ENCODE measurements at regions not wholly inside any gene's neighbourhood (a gene's known extent, or its start where the extent isn't known, plus 50 kb on each side); places are given as distances from the start of the nearest gene placed in this dataset.

GRCh38 chr6:63418741-63419140 lies 99.0 kb upstream of the LGSN start:
- TF ChIP-seq ZNF768 (tag by site-specific recombination; IDR thresholded peaks at IDR 0.05), result no peak
- TF ChIP-seq CTCF (tag by site-specific recombination; IDR thresholded peaks at IDR 0.05), result no peak
- TF ChIP-seq KLF9 (tag by site-specific recombination; IDR thresholded peaks at IDR 0.05; ENCODE audit: low read depth), result no peak
- TF ChIP-seq ZNF664 (tag by site-specific recombination; IDR thresholded peaks at IDR 0.05), result no peak
- no peak for TF ChIP-seq ZSCAN5A (tag by site-specific recombination; IDR thresholded peaks at IDR 0.05)

Measured in HEK293 (cell line).